ENCODE measurements at regions not wholly inside any gene's neighbourhood (a gene's known extent, or its start where the extent isn't known, plus 50 kb on each side); places are given as distances from the start of the nearest gene placed in this dataset.

DNA sequence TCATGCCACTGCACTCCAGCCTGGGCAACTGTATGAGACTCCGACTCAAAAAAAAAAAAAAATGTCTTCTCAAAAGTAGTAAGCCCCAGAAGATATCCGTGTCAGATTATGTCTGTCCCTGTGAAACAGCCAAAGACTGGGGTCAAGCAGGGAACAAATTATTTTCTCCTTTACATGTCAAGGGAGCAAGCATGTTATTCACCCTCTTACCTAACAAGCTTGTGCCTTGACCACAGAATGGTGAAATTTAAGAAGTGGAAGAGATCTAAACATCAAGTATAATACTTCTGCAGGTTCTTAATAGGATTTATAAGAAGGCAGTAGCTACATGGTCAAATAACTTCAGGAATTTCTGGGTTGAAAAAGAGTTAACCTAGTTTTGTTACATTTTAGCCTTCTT is 187.9 kb downstream of the ZNF365 start:
- ATAC-seq (replicated peaks; ENCODE audit: extremely low read depth, poor library complexity, severe bottlenecking) (no peak), DNase-seq (ENCODE audit: low spot score in 2 of 2) (no peak)
- Mint-ChIP-seq H3K27me3 (peaks cover 48% of the 10 kb centered on the region), H3K36me3 (ENCODE audit: insufficient read depth) (no peaks in the 10 kb centered on the region), H3K4me1 (no peaks in the 10 kb centered on the region), H3K9me3 (no peaks in the 10 kb centered on the region), H3K4me3 (no peak overlapping the region), H3K27ac (ENCODE audit: low read depth) (no peak overlapping the region)

DNA sequence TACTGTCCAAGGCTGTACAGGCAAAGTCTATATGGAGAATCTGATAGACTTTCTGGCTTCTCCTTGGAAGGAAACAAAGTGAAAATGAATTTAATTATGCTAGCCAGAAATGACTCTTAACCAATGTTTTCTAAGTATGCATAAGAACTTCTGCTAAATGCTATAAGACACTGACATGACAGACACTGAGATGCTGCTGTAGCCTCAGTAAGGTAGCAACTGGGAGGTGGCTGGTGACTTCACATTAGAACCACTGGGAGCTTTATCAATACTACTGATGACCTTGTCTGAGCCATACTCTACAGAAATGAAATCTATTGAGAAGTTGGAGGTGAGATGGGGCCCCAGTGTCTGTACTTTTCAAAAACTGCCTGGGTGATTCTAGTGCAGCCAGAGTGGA is 188.6 kb downstream of the ZNF365 start:
- H3K27ac Mint-ChIP-seq (ENCODE audit: low read depth) = no peak overlapping the region
- no peak overlapping the region for H3K4me3 Mint-ChIP-seq
- ATAC-seq (replicated peaks; ENCODE audit: extremely low read depth, poor library complexity, severe bottlenecking) (no peak), DNase-seq (ENCODE audit: low spot score in 2 of 2) (no peak)
- H3K36me3 Mint-ChIP-seq (ENCODE audit: insufficient read depth) = no peaks in the 10 kb centered on the region
- H3K4me1 Mint-ChIP-seq = no peaks in the 10 kb centered on the region
- peaks cover 43% of the 10 kb centered on the region for H3K27me3 Mint-ChIP-seq
- no peaks in the 10 kb centered on the region for H3K9me3 Mint-ChIP-seq

DNA sequence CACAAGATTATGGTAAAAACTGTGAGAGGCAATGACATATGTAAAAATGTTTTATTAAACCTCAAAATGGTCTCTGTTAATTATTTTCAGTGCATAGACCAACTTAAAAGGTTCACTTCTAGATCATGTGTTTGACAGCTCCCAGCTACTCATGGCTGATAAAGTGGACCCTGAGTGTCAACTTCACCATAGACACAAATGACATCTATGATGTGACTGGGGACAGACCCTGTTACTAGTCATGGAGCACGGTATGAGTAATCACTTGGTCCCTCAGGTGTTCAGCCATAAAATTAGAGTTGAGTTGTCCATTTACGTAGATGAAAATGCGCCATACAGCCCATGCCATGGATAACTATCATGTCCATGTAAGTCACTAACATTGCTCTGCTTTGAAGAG is 199.8 kb downstream of the ZNF365 start:
- peaks cover 26% of the 10 kb centered on the region for H3K27me3 Mint-ChIP-seq
- no peaks in the 10 kb centered on the region for H3K36me3 Mint-ChIP-seq (ENCODE audit: insufficient read depth)
- H3K4me1 Mint-ChIP-seq = no peaks in the 10 kb centered on the region
- ATAC-seq (replicated peaks; ENCODE audit: extremely low read depth, poor library complexity, severe bottlenecking) (no peak), DNase-seq (ENCODE audit: low spot score in 2 of 2) (no peak)
- H3K4me3 Mint-ChIP-seq = no peak overlapping the region
- no peak overlapping the region for H3K27ac Mint-ChIP-seq (ENCODE audit: low read depth)
- no peaks in the 10 kb centered on the region for H3K9me3 Mint-ChIP-seq

DNA sequence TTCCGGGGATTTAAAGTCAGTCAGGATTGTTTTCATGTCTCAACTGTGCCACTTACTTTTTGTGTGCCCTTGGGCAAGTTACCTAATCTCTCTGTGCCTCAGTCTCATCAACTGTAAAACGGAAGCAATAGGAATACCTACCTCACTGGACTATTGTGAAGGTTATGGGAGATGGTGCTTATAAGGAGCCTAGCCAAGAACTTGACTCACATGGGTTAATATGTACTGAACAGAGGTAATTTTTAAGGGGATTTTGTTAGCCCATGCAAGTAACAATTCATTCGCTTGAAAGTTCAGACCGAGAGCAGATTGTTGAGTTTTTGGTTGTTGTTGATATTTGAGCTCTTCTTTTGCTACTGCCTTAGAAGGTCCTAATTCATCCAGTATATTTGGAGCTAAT is 202.9 kb downstream of the ZNF365 start:
- Mint-ChIP-seq H3K4me1 (no peaks in the 10 kb centered on the region), H3K4me3 (no peak overlapping the region), H3K36me3 (ENCODE audit: insufficient read depth) (no peaks in the 10 kb centered on the region), H3K27ac (ENCODE audit: low read depth) (no peak overlapping the region), H3K9me3 (no peaks in the 10 kb centered on the region), H3K27me3 (peaks cover 19% of the 10 kb centered on the region)
- ATAC-seq (replicated peaks; ENCODE audit: extremely low read depth, poor library complexity, severe bottlenecking) (no peak), DNase-seq (ENCODE audit: low spot score in 2 of 2) (no peak)

DNA sequence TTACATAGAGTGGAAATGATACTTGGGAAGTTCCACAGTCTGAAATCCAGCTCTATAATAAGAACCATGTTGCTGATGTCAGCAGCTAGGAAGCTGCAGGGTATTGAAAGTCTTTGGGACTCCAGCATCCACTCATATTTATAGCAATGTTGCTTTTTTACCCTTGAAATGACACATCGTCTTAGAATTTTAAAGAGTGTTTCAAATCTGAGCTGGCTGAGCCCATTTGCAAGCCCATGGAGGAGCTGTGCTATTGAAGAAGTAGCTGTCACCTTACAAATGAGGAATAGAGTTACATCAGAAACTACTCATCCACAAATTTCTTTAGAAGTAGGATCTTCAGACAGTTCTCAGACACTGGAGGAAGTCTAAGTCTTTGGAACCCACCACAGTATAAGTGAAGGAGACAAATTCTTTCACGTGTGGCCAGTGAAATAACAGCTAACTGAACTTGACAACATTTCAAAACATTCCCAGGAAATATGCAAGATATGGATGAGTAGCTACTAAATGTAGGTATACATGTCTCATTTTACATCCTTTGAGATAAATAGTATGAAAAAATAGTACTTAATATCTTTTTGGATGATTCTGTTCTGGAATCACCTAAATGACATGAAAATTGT is 203.6 kb downstream of the ZNF365 start:
- H3K4me3 Mint-ChIP-seq = no peak overlapping the region
- H3K27ac Mint-ChIP-seq (ENCODE audit: low read depth) = no peak overlapping the region
- no peaks in the 10 kb centered on the region for H3K4me1 Mint-ChIP-seq
- DNase-seq (ENCODE audit: low spot score in 2 of 2) = no peak
- no peak for ATAC-seq (replicated peaks; ENCODE audit: extremely low read depth, poor library complexity, severe bottlenecking)
- no peaks in the 10 kb centered on the region for H3K9me3 Mint-ChIP-seq
- no peaks in the 10 kb centered on the region for H3K36me3 Mint-ChIP-seq (ENCODE audit: insufficient read depth)
- peaks cover 12% of the 10 kb centered on the region for H3K27me3 Mint-ChIP-seq

DNA sequence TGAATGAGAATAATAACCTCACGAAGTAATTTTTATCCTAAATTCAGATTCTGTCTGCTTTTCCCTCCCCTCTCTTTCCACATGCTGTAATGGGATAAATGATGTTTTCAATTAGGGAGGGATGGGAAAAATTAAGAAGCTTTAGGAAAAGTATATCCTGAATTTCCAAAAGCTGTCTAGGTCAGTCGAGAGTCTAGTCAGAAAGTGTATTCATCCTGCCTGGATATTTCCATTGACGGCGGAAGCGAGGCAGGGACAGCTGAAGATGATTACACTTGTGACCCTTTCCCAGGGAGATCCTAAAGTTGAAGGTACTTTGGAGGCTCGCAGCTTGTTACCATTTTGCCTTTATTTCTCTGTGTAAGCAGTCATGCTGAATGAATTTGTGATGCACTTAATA is 204.1 kb downstream of the ZNF365 start:
- Mint-ChIP-seq H3K9me3 (no peaks in the 10 kb centered on the region), H3K27ac (ENCODE audit: low read depth) (no peak overlapping the region), H3K36me3 (ENCODE audit: insufficient read depth) (no peaks in the 10 kb centered on the region), H3K27me3 (peaks cover 10% of the 10 kb centered on the region), H3K4me3 (no peak overlapping the region), H3K4me1 (no peaks in the 10 kb centered on the region)
- no peak for DNase-seq (ENCODE audit: low spot score in 2 of 2)
- ATAC-seq (replicated peaks; ENCODE audit: extremely low read depth, poor library complexity, severe bottlenecking) = no peak

DNA sequence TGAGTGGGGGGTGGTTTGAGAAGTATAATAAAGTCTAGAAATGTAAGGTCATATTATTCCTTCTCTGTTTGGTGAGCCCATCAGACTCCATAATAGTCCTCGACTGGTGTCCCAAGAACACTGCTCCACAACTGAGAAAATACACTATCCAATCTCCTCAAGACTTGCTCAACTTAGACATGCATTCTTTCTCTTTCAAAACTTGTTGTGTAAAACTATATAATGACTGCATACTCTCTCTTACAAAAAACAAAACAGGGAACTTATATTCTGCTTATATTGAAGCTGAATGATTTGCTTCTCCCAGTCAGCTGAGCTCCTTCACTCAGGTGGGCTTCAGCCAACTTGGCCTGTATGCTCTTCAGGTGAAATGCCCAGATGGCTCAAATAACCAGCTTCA is 204.7 kb downstream of the ZNF365 start:
- no peak for ATAC-seq (replicated peaks; ENCODE audit: extremely low read depth, poor library complexity, severe bottlenecking)
- H3K36me3 Mint-ChIP-seq (ENCODE audit: insufficient read depth) = no peaks in the 10 kb centered on the region
- no peaks in the 10 kb centered on the region for H3K4me1 Mint-ChIP-seq
- DNase-seq (ENCODE audit: low spot score in 2 of 2) = no peak
- no peaks in the 10 kb centered on the region for H3K9me3 Mint-ChIP-seq
- peaks cover 10% of the 10 kb centered on the region for H3K27me3 Mint-ChIP-seq
- H3K27ac Mint-ChIP-seq (ENCODE audit: low read depth) = no peak overlapping the region
- H3K4me3 Mint-ChIP-seq = no peak overlapping the region

DNA sequence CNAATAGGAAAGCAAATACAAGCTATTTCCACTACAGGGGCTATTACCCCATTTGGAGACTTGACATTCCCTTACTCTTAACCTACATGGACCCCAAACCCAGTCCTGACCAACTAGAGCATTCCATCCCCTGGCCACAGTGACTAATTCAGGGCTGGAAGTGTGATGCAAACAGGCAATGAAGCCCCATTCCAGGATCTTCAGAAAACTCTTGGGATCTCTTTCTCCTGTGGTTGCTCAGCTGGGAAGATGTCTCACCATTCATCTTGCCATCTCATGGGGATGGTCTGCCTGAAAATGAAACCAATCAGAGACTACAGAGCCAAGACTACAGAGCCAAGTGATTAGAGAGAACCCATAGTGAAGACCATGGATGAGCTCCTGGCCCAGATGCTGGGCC is 206.2 kb downstream of the ZNF365 start:
- H3K9me3 Mint-ChIP-seq = no peaks in the 10 kb centered on the region
- no peaks in the 10 kb centered on the region for H3K36me3 Mint-ChIP-seq (ENCODE audit: insufficient read depth)

DNA sequence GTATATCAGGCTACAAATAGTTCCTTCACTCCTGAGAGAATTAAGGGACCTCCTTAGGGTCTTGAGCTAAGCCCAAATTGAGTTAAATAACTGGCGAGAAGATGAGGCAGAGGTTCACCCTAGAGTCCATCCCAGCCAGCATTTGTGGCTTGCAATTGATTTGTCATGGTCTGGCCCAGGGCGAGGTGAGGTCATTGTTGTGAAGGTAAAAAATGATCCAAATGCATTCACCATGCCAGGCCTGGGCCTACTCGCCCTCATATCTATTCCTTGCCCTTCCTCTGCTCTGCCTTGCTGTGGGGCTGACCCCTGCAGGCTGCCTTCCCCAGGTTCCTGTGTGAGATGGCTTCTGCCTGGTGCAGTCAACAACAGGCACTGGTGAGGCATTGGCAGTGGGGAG is 207.2 kb downstream of the ZNF365 start:
- Mint-ChIP-seq H3K27ac (ENCODE audit: low read depth) (no peak overlapping the region), H3K36me3 (ENCODE audit: insufficient read depth) (no peaks in the 10 kb centered on the region), H3K27me3 (peaks cover 17% of the 10 kb centered on the region), H3K4me1 (no peaks in the 10 kb centered on the region), H3K4me3 (no peak overlapping the region), H3K9me3 (no peaks in the 10 kb centered on the region)
- DNase-seq (ENCODE audit: low spot score in 2 of 2) (no peak), ATAC-seq (replicated peaks; ENCODE audit: extremely low read depth, poor library complexity, severe bottlenecking) (no peak)

More for the DNA sequence above, 206.2 kb downstream of the ZNF365 start:
- DNase-seq (ENCODE audit: low spot score in 2 of 2) (no peak), ATAC-seq (replicated peaks; ENCODE audit: extremely low read depth, poor library complexity, severe bottlenecking) (no peak)
- no peak overlapping the region for H3K4me3 Mint-ChIP-seq
- H3K27ac Mint-ChIP-seq (ENCODE audit: low read depth) = no peak overlapping the region
- H3K4me1 Mint-ChIP-seq = no peaks in the 10 kb centered on the region
- H3K27me3 Mint-ChIP-seq = peaks cover 18% of the 10 kb centered on the region

DNA sequence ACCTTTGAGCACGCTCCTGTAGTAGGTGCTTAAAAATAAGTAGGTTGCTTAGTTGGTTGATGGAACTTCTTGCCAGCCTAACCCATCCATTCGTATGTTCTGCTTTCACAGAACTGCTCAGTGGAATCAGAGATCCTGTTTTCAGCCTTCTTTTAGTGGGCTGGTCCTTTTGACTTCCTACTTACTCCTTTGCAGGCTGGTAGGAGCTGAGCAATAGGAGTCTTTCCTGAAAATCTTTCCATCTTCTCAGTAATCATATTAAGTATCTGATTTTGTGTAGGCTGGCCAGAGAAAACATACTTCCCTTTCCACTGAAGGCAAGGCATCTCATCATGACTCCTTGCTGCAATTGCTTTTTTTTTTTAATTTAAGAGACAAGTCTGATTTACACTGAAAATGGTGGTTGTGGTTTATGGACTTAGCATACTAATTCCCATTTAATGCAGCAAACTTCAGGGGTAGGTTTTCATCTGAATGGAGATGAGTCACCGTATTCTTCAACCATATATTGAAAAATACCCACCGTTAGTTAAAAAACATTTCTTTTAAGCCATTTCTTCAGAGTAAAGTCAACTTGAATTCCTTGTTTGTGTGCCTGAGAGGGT is 208.0 kb downstream of the ZNF365 start:
- no peak for ATAC-seq (replicated peaks; ENCODE audit: extremely low read depth, poor library complexity, severe bottlenecking)
- Mint-ChIP-seq H3K4me3 (no peak overlapping the region), H3K27me3 (peaks cover 9% of the 10 kb centered on the region), H3K4me1 (no peaks in the 10 kb centered on the region), H3K27ac (ENCODE audit: low read depth) (no peak overlapping the region), H3K9me3 (no peaks in the 10 kb centered on the region), H3K36me3 (ENCODE audit: insufficient read depth) (no peaks in the 10 kb centered on the region)
- DNase-seq (ENCODE audit: low spot score in 2 of 2) = no peak

DNA sequence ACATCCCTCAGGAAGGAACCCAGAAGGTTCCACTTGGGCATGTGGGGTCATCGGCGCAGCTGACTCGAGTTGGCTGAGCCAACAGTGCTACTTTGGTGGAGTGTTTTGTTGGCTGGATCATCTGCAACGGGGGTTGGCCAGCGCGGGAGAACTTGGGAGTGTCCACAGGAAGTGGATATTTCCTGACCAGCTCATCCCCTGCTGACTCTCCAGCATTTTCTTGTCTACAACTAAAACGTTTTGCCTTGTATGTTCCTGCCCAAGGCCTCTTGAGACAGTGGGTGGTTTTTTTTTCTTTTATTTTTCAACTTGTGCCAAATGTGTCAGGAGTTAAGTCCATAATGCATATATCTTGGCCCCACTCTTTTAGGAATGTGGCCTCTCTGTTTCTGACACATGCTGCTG is 208.6 kb downstream of the ZNF365 start:
- Mint-ChIP-seq H3K36me3 (ENCODE audit: insufficient read depth) (no peaks in the 10 kb centered on the region), H3K27me3 (peaks cover 9% of the 10 kb centered on the region), H3K9me3 (no peaks in the 10 kb centered on the region), H3K4me3 (no peak overlapping the region), H3K4me1 (no peaks in the 10 kb centered on the region), H3K27ac (ENCODE audit: low read depth) (no peak overlapping the region)
- DNase-seq (ENCODE audit: low spot score in 2 of 2) = no peak
- no peak for ATAC-seq (replicated peaks; ENCODE audit: extremely low read depth, poor library complexity, severe bottlenecking)

DNA sequence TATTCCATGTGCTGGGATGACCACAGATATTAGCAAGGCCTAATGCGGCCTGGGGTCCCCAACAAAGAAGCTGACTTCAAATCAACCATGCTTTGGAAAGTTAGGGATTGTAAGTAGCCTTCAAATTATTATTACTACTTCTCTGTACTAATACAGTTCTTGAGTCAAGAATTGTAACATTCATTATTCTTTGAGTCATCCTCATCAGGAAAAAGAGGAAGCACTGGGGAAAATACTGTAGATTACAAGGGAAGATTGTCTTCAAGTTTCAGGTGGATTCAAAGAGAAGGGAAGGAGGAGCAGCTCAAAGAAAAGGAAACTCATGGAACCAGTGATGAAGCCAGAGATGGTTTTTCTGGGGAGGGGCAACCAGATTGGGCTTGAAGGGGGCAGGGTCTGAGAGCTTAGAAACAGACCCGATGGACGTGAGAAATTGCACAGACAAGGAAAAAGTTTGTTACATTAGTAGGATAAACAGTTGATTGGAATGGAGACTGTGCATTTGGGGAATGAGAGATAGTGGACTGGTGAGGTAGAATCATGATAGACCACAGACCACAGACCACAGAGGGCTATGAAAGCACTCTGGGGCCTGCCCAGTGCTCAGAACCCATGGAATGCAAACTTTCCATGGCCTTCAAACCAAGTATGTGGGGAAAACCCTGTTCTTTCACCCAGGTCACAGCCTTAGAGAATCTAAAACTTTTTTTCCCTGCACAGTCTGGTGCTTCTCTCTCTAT is 209.9 kb downstream of the ZNF365 start:
- no peak for ATAC-seq (replicated peaks; ENCODE audit: extremely low read depth, poor library complexity, severe bottlenecking)
- H3K4me1 Mint-ChIP-seq = no peaks in the 10 kb centered on the region
- no peak for DNase-seq (ENCODE audit: low spot score in 2 of 2)
- H3K27me3 Mint-ChIP-seq = peaks cover 10% of the 10 kb centered on the region
- no peak overlapping the region for H3K27ac Mint-ChIP-seq (ENCODE audit: low read depth)
- no peaks in the 10 kb centered on the region for H3K9me3 Mint-ChIP-seq
- no peak overlapping the region for H3K4me3 Mint-ChIP-seq
- no peaks in the 10 kb centered on the region for H3K36me3 Mint-ChIP-seq (ENCODE audit: insufficient read depth)

DNA sequence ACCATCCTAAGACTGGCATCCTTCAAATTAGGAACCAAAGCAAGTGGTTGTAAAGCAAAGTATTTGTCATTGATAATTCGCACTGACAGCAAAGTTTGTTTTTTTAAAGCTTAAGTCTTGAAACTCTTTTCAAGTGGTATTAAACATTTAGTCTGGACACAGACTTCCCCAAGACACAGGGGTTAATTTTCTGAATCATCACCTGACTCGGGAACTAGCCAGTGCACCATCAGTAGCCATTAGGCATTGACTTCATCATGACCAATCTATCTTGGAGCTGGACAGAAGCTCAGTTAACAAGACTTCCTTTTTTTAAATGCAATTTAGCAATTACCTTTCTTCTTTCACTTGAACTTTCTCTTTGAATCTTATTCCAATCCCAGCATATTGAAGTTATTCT is 210.6 kb downstream of the ZNF365 start:
- Mint-ChIP-seq H3K27me3 (peaks cover 16% of the 10 kb centered on the region), H3K27ac (ENCODE audit: low read depth) (no peak overlapping the region), H3K4me1 (no peaks in the 10 kb centered on the region), H3K4me3 (no peak overlapping the region), H3K9me3 (no peaks in the 10 kb centered on the region), H3K36me3 (ENCODE audit: insufficient read depth) (no peaks in the 10 kb centered on the region)
- DNase-seq (ENCODE audit: low spot score in 2 of 2) (no peak), ATAC-seq (replicated peaks; ENCODE audit: extremely low read depth, poor library complexity, severe bottlenecking) (no peak)
